HG03354 (cell line): ENCODE measurements at regions not wholly inside any gene's neighbourhood (a gene's known extent, or its start where the extent isn't known, plus 50 kb on each side); places are given as distances from the start of the nearest gene placed in this dataset.

Experiments
- ATAC-seq: cut with Tn5 transposase; IDR thresholded peaks from one replicate; pipeline ENCODE4 v1.9.1; 2021; ENCODE audit warnings: mild to moderate bottlenecking; ENCODE audit not compliant: unreplicated experiment, poor library complexity, severe bottlenecking

- ATAC-seq = no peak
Measured at GRCh38 chr9:12516031-12516430, 177.2 kb upstream of the TYRP1 start.

- no peak for ATAC-seq
Measured at GRCh38 chr9:12516573-12516972, 176.6 kb upstream of the TYRP1 start.

GRCh38 chr9:12538842-12539579 lies 154.2 kb upstream of the TYRP1 start:
- no peak for ATAC-seq

GRCh38 chr9:12539580-12539975 lies 153.6 kb upstream of the TYRP1 start:
- ATAC-seq = no peak

- no peak for ATAC-seq
Measured at GRCh38 chr9:12544700-12545099, 148.5 kb upstream of the TYRP1 start.

GRCh38 chr9:12554636-12555035 lies 138.5 kb upstream of the TYRP1 start:
- ATAC-seq = no peak

- ATAC-seq = no peak
Measured at GRCh38 chr9:12566404-12567090, 126.6 kb upstream of the TYRP1 start.

GRCh38 chr9:12584656-12585522 lies 108.3 kb upstream of the TYRP1 start:
- ATAC-seq = no peak

GRCh38 chr9:12595400-12595799 lies 97.8 kb upstream of the TYRP1 start:
- ATAC-seq = no peak

GRCh38 chr9:12604164-12604821 lies 88.9 kb upstream of the TYRP1 start:
- no peak for ATAC-seq

GRCh38 chr9:12612211-12612770 lies 80.9 kb upstream of the TYRP1 start:
- no peak for ATAC-seq

GRCh38 chr9:12613071-12613470 lies 80.1 kb upstream of the TYRP1 start:
- ATAC-seq = no peak

- no peak for ATAC-seq
Measured at GRCh38 chr9:12614488-12614887, 78.7 kb upstream of the TYRP1 start.

GRCh38 chr9:12618956-12619355 lies 74.2 kb upstream of the TYRP1 start:
- no peak for ATAC-seq

GRCh38 chr9:12625844-12626243 lies 67.3 kb upstream of the TYRP1 start:
- ATAC-seq = no peak

- no peak for ATAC-seq
Measured at GRCh38 chr9:12627096-12627495, 66.1 kb upstream of the TYRP1 start.

GRCh38 chr9:12628546-12628945 lies 64.6 kb upstream of the TYRP1 start:
- no peak for ATAC-seq

GRCh38 chr9:12629067-12629466 lies 64.1 kb upstream of the TYRP1 start:
- no peak for ATAC-seq

GRCh38 chr9:12631866-12632265 lies 61.3 kb upstream of the TYRP1 start:
- no peak for ATAC-seq
